DOHH2 (cell line): ENCODE measurements at regions not wholly inside any gene's neighbourhood (a gene's known extent, or its start where the extent isn't known, plus 50 kb on each side); places are given as distances from the start of the nearest gene placed in this dataset.

Source experiments
- CTCF ChIP-seq: fragments of 200-600 bp; sonication (generic); IDR thresholded peaks from one replicate; pipeline ENCODE4 v1.5.1; 2014; ENCODE audit warnings: antibody characterized with exemption, mild to moderate bottlenecking, low read depth, low read length; ENCODE audit not compliant: poor library complexity, severe bottlenecking
- EZH2phosphoT487 ChIP-seq: fragments of 200-600 bp; sonication (generic); IDR thresholded peaks from 2 replicates; pipeline ENCODE4 v1.6.1; 2017; ENCODE audit warnings: borderline replicate concordance, mild to moderate bottlenecking, antibody characterized with exemption, low read length, moderate library complexity, mixed read lengths

GRCh38 chr3:56960234-56960917 is 100.1 kb upstream of the SPATA12 start:
- TF ChIP-seq CTCF (no peak), EZH2phosphoT487 (no peak)
